Erythroblast (primary cell): ENCODE measurements at regions not wholly inside any gene's neighbourhood (a gene's known extent, or its start where the extent isn't known, plus 50 kb on each side); places are given as distances from the start of the nearest gene placed in this dataset.

Experiments used
- GATA1 ChIP-seq: IDR thresholded peaks from 2 replicates; pipeline ENCODE4 v1.6.1; 2011; ENCODE audit warnings: low read depth, mild to moderate bottlenecking, control low read depth, low read length, moderate library complexity
- POLR2A ChIP-seq: IDR thresholded peaks from 2 replicates; pipeline ENCODE4 v1.6.1; 2011; ENCODE audit warnings: mild to moderate bottlenecking, low read length

- TF ChIP-seq POLR2A (no peak), GATA1 (no peak)
Measured at GRCh38 chr6:163883984-163884383, 469.5 kb downstream of the QKI start.
